ENCODE measurements at regions not wholly inside any gene's neighbourhood (a gene's known extent, or its start where the extent isn't known, plus 50 kb on each side); places are given as distances from the start of the nearest gene placed in this dataset.

DNA sequence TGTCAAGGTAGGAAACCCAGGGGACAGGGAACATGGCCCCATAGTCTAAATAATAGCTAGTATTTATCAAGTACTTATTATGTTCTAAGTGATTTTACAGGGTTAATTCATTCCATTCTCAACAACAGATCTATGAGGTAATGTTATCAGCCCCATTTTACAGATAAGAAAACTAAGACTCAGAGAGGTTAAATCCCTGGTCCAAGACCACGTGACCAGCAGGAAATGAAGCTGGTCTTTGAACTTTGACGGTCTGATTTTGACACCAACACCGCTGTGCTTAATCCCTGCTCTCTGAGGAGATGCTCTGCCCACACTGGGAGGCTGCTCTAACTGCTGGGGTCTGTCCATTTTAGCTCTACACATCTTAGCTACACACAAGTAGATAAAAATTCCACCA is 253.5 kb downstream of the SPTSSA start:
- no peak for TF ChIP-seq POLR2AphosphoS5 (IDR thresholded peaks at IDR 0.05; ENCODE audit: low read depth, low read length)
- TF ChIP-seq TAF1 (IDR thresholded peaks at IDR 0.05; ENCODE audit: borderline replicate concordance, low read depth, low read length) = no peak

Data from GM12892 (cell line).